HTERT RPE-1 (cell line): ENCODE measurements at regions not wholly inside any gene's neighbourhood (a gene's known extent, or its start where the extent isn't known, plus 50 kb on each side); places are given as distances from the start of the nearest gene placed in this dataset.

Experiments
- in situ Hi-C: fragments of 300-500 bp; cut with MboI; formaldehyde crosslinking; loops from 4 replicates; pipeline ENCODE4 v1.14.3; 2020; ENCODE audit warnings: low sequenced_read_pairs

DNA sequence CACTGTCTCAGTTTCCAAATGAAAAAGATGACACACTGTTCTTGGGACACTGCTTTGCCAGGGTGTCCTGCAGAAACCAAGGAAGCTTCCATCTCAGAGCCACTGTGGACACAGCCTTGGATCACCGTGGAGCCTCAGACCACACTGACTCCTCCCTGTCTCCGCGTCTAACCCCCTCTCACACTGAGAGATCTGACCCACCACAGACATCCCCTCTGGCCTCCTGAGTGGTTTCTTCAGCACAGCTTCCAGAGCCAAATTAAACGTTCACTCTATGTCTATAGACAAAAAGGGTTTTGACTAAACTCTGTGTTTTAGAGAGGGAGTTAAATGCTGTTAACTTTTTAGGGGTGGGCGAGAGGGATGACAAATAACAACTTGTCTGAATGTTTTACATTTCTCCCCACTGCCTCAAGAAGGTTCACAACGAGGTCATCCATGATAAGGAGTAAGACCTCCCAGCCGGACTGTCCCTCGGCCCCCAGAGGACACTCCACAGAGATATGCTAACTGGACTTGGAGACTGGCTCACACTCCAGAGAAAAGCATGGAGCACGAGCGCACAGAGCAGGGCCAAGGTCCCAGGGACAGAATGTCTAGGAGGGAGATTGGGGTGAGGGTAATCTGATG, 113.4 kb upstream of the PKDCC start:
- in situ Hi-C loops: no loop called here

DNA sequence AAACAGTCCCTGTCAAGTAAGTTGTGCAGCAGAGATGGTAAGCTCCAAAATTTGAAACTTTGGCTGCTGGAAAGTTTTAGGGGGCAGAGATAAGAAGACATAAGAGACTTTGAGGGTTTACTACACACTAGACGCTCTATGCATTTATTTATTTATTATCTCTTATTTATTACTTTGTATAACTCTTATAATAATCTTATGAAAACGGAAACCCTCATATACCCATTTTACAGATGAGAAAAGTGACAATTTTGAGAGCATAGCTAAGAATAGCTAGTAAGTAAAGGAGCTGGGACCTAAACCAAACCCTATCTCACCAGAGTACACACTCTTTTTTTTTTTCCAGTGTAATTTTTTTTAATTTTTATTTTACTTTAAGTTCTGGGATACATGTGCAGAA, 112.8 kb upstream of the PKDCC start:
- in situ Hi-C loops: no loop called here

DNA sequence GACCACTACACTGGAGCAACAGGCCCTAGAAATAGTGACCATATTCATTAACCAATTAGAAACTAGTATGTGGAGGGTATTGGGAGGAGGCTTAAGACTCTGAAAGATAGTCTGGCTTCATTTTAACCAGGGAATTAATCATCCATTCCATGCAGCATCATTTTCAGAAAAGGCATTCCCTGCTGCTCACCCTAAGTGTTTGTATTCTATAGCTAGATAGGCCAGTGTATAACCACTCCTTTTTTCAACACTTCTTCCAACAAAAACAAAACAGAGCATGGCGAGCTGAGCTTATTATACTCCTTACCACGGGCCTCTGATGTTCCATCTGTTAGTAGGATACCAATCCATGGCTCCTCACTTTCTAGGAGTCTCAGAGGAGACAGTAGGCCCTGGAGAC, 112.0 kb upstream of the PKDCC start:
- in situ Hi-C loops: no loop called here

DNA sequence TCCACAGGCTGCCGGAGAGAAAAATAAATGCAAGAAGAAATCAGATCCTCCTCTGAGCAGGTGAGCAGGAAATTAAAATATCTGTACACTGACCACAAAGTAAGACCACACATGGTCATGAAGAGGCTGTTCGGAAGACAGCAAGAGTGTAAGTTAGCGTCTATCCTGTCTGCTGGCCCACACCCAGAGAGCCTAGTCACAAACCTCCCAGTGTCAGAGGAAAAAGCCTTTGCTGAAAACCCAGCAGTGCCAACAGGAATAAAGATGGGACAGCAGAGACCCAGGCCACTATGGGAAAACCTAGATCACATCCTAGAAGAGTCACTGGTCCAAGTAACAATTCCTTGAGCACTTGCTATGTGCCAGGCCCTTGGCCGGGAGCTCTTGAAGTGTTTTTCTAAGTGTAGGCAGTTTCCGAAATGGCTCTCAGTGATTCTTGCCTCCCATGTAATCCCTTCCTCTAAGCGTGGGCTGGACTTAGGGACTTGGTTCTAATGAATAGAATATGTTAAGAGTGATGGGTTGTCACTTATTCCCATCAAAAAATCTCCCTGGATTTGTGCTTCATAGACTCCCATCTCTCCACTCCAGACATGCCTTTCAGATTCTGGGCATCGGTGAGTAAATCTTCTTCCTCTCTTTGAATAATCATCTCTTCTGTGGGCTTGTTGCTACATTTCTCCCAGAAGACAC, 110.9 kb upstream of the PKDCC start:
- in situ Hi-C loops: no loop called here

DNA sequence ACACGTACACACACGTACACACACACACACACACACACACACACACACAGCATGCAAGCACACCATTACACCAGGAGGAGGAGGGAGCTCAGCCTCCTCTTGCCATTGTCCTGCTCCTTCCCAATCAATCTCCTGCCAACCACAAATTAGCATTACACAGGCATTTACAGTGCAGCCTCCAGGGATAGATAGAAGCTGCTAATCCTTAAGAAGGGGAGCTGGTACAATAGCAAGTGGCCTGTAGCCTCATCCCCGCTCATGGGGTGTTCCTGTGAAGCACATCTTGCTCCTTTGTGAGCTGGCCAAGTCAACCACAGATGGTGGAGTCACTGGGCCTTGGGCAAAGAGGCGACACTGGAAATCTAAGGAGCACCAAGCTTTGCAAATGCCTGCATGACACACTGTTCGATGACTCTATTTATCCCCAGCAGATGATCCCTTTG, 110.3 kb upstream of the PKDCC start:
- in situ Hi-C loops: no loop called here

DNA sequence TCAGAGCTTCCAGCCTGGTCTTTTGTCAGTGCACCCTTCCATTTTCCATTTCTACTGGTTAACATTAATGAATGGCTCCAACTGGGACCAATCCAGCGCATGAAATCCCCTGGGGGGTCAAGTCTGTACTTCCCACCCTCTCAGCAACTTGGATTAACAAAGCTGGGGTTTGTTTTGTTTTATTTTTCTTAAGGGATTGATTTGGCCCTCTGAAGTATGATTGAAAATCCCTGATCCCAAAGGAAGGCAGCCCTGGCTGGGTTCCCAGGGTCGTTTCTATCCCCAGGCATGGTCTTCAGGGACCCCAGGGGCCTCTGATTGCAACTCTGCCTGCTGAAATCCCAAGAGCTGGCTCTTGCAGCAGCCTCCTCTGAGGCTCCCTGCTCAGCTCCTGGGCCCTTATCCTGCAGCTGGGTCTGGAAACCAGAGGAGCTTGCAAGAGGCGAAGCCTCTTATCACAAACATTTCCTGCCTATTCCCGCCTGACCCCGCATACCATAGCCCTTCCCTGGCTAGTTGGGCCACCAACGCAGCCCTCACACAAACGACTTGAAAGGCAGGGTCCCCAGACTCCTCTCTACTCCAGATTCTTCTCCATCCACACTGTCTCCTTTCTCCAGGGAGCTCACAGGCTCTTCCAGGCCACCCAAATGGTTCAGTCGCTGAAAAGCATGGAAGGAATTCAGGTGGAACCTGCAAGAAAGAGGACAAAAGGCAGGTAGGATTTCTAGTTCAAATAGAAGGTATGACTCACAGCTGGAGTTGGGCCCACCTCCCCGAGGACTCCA, 109.7 kb upstream of the PKDCC start:
- in situ Hi-C loops: no loop called here

DNA sequence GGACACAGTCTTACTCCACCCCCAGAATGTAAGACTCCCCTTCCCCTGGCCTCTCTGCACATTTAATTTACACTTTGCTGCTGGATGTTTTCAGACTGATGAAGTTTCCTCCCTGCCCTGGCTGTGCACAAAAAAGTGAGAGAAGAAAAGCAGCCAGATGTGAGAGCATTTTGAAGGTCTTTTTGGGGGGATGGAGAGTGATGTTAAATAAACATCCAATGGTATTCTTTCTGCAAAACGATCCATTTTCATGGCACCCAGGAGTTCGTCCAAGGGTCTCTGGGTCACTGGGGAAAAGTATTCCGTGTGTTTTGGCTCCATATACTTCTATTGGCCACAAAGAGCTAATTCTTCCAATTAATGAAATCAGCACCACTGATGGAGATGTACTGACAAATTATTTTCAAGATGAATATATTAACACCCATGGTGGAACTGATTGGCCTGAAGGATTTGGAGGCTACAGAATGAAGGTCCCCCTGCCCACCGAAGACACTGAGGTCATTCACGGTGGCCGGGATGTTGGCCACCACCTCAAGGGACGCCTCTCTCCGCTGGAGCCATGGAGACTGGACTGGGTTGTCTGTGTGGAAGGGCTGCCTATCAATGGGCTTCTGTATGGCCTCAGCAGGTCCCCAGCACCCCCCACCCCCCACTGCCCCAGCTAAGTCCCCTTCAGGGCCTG, 107.6 kb upstream of the PKDCC start:
- in situ Hi-C loops: no loop called here

DNA sequence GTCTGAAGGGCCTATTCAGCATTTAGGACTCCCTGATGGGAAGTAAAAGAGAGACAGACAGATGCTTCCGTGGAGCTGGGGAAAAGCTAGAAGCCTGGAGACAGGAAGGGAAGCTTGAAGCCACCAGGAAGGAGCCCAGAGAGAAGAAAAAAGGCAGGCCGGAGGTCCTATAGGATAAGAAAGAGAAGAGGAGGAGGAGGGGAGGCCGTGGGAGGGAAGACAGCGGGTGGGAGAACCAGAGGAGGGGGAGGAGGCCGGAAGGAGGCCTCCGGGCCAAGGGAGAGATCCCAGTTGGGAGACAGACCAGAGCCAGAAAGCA, 107.1 kb upstream of the PKDCC start:
- in situ Hi-C loops: no loop called here

DNA sequence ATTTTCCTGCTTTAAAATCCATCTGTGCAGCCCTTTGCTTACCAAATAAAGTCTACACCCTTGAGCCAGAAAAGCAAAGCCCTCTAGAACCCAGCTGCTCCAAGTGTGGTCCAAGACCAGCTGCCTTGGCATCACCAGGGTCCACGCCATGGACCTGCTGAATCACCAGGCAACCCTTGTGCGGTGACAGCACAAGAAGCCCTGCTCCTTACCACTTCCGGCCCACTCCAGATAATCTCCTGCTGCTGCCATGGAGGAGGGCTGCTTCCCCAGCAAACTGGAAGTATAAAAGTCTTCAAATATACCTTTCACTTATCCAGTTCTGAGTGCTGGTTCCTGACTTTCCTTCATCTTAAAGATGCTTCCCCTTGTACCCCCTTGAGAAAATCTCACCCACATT, 106.0 kb upstream of the PKDCC start:
- in situ Hi-C loops: no loop called here

DNA sequence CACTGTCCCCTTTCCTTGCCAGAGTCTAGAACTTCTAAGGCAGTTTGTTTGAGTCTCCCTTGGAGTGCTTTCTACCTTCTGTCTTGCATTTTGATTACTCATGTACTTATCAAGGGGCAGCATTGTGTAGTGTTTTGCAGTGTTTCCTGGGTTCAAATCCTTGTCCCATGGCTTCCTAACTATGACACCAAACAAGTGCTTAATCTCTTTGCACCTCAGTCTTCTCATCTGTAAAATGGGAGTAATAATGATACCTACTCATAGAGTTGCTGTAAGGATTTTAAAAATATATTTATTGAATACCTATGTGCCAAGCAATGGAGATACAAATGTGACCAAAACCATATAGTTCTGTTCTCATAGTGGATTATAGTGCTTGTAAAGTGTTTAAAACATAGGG, 105.5 kb upstream of the PKDCC start:
- in situ Hi-C loops: no loop called here

DNA sequence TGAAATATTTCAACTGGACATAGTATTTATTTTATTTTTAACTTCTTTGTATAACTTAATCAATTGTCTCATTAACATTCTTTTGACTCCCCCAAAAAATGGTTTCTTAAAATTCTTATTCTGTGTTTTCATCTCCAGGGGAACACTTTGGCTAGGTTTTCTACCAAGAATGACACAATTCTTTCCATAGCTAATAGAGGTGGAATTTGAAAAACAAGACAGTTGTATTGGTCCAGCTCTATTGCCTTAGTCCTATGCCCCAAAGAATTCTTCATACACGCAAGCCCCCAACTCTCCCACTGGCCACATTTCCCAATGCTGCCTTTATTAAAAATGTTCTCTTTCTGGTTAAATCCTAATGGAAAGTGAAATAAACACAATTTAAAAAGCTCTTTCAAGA, 104.7 kb upstream of the PKDCC start:
- in situ Hi-C loops: no loop called here

DNA sequence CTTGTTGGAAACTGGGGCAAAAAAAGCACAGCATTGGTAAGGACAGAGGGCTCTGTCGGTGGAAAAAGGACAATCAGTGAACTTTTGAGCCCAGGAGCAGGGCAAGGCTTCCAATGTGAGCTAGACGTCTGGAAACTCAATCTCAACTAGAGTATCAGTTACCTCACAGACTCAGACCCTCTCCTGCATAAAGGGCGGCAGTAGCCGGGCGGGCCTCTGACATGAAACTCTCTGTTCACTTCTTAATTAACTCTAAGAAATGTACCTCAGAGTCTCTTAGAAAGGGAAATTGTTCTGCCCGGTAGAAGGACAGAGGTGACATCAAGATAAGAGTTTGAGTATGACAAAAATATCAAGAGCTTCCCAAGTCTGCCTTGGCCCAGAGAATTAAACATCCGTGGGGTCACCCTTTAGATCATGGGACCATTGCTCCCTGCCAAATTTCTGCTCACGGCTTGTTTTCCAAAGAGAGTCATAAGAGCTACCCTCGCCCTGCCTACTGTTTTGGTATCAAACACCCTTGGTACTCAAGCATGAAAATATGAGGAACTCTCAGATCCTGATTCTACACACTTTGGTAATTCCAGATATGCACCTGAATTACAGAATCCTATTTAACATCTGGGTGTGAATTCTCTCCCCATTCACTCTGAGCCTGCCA, 103.5 kb upstream of the PKDCC start:
- in situ Hi-C loops: no loop called here

DNA sequence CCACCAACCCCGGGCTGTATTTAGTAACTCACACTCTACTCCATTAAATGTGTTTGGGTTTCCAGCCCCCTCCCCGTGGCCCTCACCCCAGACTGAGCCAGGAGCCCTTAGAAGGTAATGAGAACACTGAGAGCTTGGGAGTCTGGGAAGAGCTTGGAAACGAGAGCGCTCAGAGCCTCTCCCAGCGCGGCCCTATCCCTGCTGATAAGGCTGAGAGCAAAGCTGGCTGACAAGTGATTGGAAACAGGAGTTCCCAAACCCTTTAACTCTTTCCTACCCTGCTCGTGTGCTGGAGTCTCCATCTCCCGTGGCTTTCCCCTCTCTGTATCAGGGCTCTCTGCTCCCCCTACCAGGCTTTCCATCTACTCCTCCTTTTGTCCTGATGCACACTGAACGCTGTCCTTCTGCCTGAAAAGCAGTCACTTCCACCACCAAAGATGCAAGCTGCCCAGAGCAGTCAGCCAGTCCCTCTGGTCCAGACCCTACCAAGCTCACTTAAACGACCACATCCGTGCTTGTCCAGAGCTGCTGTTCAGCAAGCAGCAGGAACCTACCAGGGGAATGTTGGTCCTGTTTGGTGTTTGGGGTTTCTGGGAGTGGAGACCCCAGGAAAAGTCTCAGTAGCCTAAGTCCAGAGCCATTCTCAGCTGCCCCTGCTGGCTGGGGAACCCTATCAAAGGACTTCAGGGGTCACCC, 100.0 kb upstream of the PKDCC start:
- in situ Hi-C loops: no loop called here

DNA sequence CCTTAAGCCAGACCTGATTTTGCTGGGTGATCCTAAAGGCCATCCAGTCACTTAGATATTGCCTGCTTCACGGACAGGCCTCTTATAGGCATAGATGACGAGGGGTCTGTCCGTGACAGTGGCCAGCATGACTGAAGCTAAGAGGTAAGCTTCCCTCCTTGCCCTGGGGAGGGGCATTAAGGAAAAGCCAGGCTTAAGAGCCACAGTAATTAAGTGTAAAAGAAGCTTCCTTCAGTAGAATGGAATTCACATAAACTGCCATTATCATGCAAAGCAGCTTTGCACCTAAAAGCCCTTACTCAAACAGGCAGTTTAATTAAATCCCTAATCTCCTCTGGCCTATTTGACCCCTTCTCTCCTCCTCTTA, 99.4 kb upstream of the PKDCC start:
- in situ Hi-C loops: no loop called here

DNA sequence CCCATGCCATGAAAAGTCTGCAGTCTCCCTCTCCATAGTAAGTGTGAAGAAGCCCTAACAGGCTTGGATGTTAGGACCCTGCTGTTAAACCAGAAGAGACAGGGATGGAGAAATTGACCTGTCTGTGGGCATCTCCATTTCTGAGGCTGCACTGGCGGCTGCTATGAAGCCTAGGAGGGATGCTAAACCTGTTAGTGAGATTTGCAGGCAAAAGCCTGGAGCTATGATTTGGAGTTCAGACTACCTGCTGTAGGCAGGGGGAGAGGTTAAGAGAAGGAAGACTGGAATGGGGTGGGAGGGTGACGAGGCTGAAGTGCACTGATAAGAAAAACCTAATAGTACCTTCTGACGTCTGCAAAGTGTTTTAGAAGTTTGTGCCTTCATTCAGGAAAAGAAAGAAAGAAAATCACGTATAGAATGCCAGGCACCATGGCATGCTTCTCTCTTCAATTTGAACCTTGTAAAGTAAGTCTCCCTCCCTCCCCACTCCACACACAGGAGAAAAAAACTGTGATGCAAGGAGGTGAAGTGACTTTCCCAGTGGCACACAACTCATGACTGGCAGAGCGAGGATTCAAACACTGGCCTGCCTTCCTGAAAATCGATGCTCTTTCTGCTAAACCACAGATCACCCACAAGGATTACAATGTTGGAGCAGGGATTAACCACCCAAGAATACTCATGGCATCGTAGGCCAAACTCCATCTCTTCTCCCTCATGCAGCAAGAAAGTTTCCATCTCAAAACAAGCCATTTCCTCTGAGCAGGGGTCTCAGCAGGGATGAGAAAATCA, 98.5 kb upstream of the PKDCC start:
- in situ Hi-C loops: no loop called here

DNA sequence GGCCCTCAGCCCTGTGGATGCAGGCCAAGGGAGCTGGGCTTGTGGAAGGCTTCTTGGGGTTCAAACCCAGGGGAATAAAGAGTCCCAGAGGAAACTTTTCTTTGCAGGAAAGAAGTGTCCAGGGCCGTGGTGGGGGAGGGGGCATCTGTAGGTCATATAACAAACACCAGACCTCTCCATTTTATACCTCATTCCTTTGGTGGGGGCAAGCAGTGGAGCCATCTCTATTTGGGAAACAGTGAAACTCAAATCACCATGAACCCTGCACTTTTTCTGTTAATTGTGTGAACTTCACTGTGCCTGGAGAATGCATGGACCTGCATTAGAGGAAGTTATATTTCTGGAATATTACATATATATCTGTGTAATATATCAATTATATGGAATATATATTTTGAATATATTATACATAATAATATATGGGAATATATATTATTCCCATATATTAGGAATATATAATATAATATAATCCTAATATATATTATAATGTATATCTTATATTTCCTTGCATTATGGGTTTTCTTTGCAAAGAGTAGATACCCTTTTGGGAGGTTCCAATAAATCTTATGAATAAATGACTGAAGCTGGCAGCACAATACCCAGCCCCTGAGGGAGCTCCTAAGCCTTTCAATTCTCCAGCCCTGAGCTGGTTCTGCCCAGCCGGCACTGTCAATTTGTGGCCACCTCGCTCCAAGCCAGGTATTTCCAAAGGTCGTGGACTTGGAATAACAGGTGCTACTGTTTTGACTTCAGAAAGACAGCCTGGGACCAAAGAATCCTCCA, 97.7 kb upstream of the PKDCC start:
- in situ Hi-C loops: no loop called here

DNA sequence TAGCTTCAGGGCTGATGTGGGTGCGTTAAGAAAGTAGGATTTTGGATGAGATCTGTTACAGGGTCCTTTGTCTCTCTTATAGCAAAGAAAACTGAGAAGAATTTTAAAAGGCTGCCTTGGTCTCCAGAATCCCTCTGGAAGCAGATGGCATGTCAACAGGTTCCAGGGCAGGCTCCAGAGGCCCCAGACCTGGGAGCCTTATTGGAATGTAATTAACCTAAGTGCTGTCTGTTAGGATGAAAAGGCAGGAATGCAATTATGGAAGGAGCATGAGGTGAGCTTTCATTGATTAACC, 97.2 kb upstream of the PKDCC start:
- in situ Hi-C loops: no loop called here

DNA sequence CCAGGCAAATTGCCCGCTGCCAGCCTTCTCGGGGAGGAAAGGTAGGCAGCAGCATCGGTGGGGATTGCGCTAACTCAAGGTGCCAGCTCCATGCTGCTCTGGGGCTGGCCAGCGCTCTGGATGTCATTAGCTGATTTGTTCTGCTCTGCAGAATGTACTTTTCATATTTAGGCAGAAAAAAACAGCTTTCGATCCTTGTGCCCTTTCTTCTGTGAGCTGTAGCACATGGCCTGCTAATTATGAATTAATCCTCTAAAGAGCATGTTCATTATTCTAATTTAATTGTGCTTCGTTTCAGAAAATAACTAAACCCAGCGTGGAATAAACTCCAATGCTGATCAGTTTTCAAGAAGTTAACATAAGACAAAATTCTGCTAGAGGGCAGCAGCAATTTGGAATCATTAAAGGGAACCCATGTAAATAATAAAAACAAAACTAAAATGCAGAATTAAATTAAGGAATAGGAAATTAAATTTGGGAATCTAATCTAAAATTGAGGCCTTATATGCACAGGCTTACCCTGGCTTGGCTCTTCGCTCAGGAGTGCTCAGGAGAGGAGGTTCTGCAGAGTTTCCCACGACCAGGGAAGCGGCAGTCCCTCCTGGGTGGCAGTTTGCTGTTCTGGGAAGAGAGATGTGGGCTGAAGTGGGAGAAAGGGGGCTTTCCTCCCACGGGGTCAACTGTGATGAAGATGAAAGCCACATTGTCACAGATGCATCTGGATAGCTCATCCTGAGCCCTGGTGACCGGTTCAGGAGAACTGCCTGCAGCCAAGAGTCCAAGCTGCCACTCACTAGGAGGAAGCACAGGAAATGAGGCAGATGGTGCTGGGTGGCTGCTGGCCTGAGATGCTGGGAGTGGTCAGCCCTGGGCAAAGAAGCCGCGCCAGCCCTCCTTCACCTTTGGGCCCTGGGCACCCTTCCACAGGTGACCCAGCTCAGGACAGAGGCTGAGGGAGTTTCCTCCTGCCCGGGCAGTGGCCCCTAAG, 93.2 kb upstream of the PKDCC start:
- in situ Hi-C loops: no loop called here
